ENCODE measurements at regions not wholly inside any gene's neighbourhood (a gene's known extent, or its start where the extent isn't known, plus 50 kb on each side); places are given as distances from the start of the nearest gene placed in this dataset.
"Not testable (repeated sequence)": the region's sequence is repeated elsewhere in the genome, so short reads cannot be mapped to it uniquely, and the experiment has no call there.

DNA sequence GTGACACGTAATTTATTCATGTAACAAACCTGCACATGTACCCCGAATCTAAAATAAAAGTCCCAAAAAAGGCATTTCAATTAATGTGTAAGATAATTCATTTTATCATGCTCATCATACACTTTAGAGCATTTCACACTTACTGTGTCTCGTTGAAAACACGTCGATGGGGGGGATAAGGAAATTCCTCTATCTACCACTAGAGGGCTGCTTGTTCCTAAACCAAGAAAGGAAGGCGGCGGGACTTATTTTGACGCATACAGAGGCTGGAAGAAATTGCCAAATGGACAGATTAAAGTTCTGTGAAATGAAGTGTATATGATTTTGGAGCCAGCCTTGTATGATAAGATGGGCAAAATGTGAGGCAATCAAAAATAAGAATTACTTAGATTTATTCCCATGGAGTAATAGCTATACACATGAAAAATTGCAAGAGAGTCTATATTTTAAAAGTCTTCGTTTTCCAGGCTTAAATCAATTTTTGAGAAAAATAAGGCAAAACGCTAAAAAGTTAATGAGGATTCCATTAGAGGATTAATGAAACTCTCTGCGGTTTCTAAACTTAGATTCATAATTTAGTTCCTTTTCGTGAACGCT, 346.8 kb downstream of the CNTN3 start:
- H3K27ac Mint-ChIP-seq, result no peak overlapping the region
- H3K27me3 Mint-ChIP-seq (ENCODE audit: low read depth in 3 of 3), result peaks cover 0 to 4% (median 0%) of the 10 kb centered on the region in 3 donors
- no peak for DNase-seq
- H3K4me1 Mint-ChIP-seq, result no peaks in the 10 kb centered on the region
- H3K36me3 Mint-ChIP-seq, result no peaks in the 10 kb centered on the region
- H3K4me3 Mint-ChIP-seq, result no peak overlapping the region
- H3K9me3 Mint-ChIP-seq, result peaks cover 0 to 37% (median 3%) of the 10 kb centered on the region in 6 donors

DNA sequence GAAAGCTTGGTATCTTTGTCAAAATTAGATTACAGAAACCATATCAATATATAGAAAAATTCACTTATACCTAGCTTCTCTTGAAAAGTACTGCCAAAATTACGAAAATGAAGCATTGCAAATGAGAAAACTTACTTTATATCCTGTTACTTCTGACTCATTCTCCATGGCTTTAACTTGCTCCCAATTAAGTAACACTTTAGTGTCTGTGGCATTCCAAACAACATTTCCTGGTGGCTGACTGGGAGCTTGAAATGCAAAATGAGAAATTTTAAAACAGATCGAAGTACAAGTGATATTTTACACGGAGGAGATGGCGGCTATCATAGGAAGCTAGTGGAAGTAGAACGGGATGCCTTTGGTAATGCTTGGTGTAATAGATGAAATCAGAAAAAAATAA, 347.3 kb downstream of the CNTN3 start:
- peaks cover 0 to 35% (median 3%) of the 10 kb centered on the region in 6 donors for H3K9me3 Mint-ChIP-seq
- no peaks in the 10 kb centered on the region for H3K27me3 Mint-ChIP-seq (ENCODE audit: low read depth in 3 of 3)
- no peak for DNase-seq
- no peak overlapping the region for H3K4me3 Mint-ChIP-seq
- H3K27ac Mint-ChIP-seq, result no peak overlapping the region
- H3K4me1 Mint-ChIP-seq, result no peaks in the 10 kb centered on the region
- no peaks in the 10 kb centered on the region for H3K36me3 Mint-ChIP-seq

GRCh38 chr3:74265069-74265468, 349.4 kb downstream of the CNTN3 start:
- peaks cover 0 to 34% (median 2%) of the 10 kb centered on the region in 6 donors for H3K9me3 Mint-ChIP-seq
- H3K27me3 Mint-ChIP-seq (ENCODE audit: low read depth in 3 of 3), result no peaks in the 10 kb centered on the region
- DNase-seq, result no peak
- no peak overlapping the region for H3K4me3 Mint-ChIP-seq
- no peaks in the 10 kb centered on the region for H3K36me3 Mint-ChIP-seq
- no peaks in the 10 kb centered on the region for H3K4me1 Mint-ChIP-seq
- H3K27ac Mint-ChIP-seq, result no peak overlapping the region

DNA sequence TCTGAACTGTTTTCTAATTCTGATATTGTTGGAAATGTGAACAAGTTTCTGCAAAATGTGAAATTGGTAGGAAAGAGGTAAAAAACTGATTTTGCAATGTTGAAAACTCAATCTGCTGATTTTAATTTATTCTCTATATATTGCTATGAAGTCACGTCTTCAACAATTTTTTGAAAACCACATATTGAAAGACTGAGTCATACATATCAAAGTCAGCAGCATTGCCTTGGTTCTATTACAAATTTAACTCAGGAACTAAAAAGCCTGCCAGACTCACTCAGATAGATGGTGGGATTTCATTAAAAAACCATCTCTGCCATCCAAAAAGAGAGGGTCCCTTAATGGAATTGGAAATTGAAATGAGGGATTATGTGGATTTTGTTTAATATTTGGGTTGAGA, 351.4 kb downstream of the CNTN3 start:
- DNase-seq, result no peak

DNA sequence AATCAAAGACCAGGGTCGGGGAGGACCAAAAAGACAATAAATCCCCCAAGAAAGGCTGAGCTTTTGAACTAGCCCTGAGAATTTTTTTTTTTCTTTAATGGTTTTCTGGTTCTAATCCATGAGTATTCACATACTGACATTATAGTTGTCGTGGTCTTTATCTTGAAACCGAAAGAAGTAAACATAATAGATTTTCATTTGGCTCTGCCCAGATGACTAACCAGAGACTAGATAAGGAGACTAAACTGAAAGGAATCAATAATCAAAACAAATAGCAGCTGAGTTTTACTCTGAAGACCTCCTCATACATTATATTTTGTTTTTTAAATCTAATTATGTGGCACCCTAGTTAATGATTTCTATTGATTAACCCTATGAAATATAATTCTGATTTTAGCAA, 381.4 kb downstream of the CNTN3 start:
- Mint-ChIP-seq H3K4me1 (no peaks in the 10 kb centered on the region), H3K4me3 (no peak overlapping the region), H3K27ac (no peak overlapping the region), H3K36me3 (no peaks in the 10 kb centered on the region), H3K27me3 (ENCODE audit: low read depth in 3 of 3) (no peaks in the 10 kb centered on the region), H3K9me3 (peaks cover 11 to 36% (median 17%) of the 10 kb centered on the region in 6 donors)
- no peak for DNase-seq

More for the DNA sequence above, 351.4 kb downstream of the CNTN3 start:
- Mint-ChIP-seq H3K4me3 (no peak overlapping the region), H3K4me1 (no peaks in the 10 kb centered on the region), H3K27me3 (ENCODE audit: low read depth in 3 of 3) (no peaks in the 10 kb centered on the region), H3K36me3 (no peaks in the 10 kb centered on the region), H3K27ac (no peak overlapping the region), H3K9me3 (peaks cover 0 to 35% (median 2%) of the 10 kb centered on the region in 6 donors)

- H3K27me3 Mint-ChIP-seq (ENCODE audit: low read depth in 3 of 3), result peaks cover 0 to 2% (median 0%) of the 10 kb centered on the region in 3 donors
- no peak overlapping the region for H3K4me3 Mint-ChIP-seq
- peaks cover 8 to 29% (median 18%) of the 10 kb centered on the region in 6 donors for H3K9me3 Mint-ChIP-seq
- no peaks in the 10 kb centered on the region for H3K36me3 Mint-ChIP-seq
- no peak for DNase-seq
- H3K27ac Mint-ChIP-seq, result no peak overlapping the region
- H3K4me1 Mint-ChIP-seq, result no peaks in the 10 kb centered on the region
Measured at GRCh38 chr3:74217467-74217866, 397.0 kb downstream of the CNTN3 start.

- H3K27ac Mint-ChIP-seq, result no peak overlapping the region
- DNase-seq, result no peak
- peaks cover 8 to 45% (median 24%) of the 10 kb centered on the region in 6 donors for H3K9me3 Mint-ChIP-seq
- no peak overlapping the region for H3K4me3 Mint-ChIP-seq
- no peaks in the 10 kb centered on the region for H3K36me3 Mint-ChIP-seq
- H3K4me1 Mint-ChIP-seq, result no peaks in the 10 kb centered on the region
- H3K27me3 Mint-ChIP-seq (ENCODE audit: low read depth in 3 of 3), result peaks cover 0 to 2% (median 0%) of the 10 kb centered on the region in 3 donors
Measured at GRCh38 chr3:74214286-74214685, 400.2 kb downstream of the CNTN3 start.

DNA sequence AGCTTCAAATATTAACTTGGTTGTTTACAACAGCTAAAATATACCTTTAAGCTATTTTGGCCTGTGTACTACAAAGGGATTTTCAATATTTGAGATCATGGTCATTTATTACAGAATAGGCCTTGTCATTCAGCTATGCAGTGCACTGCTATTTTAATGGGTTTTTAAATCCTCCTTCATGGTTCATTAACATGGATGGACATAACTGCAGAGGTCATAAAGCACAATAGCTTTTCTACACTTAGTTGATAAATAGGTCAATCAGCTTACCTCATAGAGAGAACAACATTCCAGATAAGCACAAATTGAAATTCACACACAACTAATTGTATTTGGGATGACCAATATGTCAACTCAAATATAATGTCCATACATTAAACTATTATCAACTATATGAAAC, 403.7 kb downstream of the CNTN3 start:
- H3K9me3 Mint-ChIP-seq, result peaks cover 9 to 48% (median 27%) of the 10 kb centered on the region in 6 donors
- H3K4me3 Mint-ChIP-seq, result no peak overlapping the region
- no peaks in the 10 kb centered on the region for H3K27me3 Mint-ChIP-seq (ENCODE audit: low read depth in 3 of 3)
- H3K4me1 Mint-ChIP-seq, result no peaks in the 10 kb centered on the region
- no peak overlapping the region for H3K27ac Mint-ChIP-seq
- no peaks in the 10 kb centered on the region for H3K36me3 Mint-ChIP-seq
- no peak for DNase-seq

GRCh38 chr3:74200952-74201351, 413.5 kb downstream of the CNTN3 start:
- no peak overlapping the region for H3K27ac Mint-ChIP-seq
- H3K27me3 Mint-ChIP-seq (ENCODE audit: low read depth in 3 of 3), result no peaks in the 10 kb centered on the region
- no peak overlapping the region for H3K4me3 Mint-ChIP-seq
- peaks cover 3 to 52% (median 15%) of the 10 kb centered on the region in 6 donors for H3K9me3 Mint-ChIP-seq
- H3K36me3 Mint-ChIP-seq, result no peaks in the 10 kb centered on the region
- DNase-seq, result no peak
- no peaks in the 10 kb centered on the region for H3K4me1 Mint-ChIP-seq

GRCh38 chr3:74178664-74179063, 435.8 kb downstream of the CNTN3 start:
- not testable (repeated sequence) for H3K27me3 Mint-ChIP-seq (ENCODE audit: low read depth in 3 of 3)

GRCh38 chr3:74173090-74173489, 441.4 kb downstream of the CNTN3 start:
- peaks cover 0 to 2% (median 0%) of the 10 kb centered on the region in 3 donors for H3K27me3 Mint-ChIP-seq (ENCODE audit: low read depth in 3 of 3)
- H3K27ac Mint-ChIP-seq, result no peak overlapping the region
- H3K4me3 Mint-ChIP-seq, result no peak overlapping the region
- H3K36me3 Mint-ChIP-seq, result no peaks in the 10 kb centered on the region
- H3K9me3 Mint-ChIP-seq, result peaks cover 0 to 40% (median 15%) of the 10 kb centered on the region in 6 donors
- no peaks in the 10 kb centered on the region for H3K4me1 Mint-ChIP-seq
- DNase-seq, result no peak

More at GRCh38 chr3:74178664-74179063, 435.8 kb downstream of the CNTN3 start:
- H3K4me1 Mint-ChIP-seq, DNase-seq, H3K27ac Mint-ChIP-seq, H3K36me3 Mint-ChIP-seq, H3K4me3 Mint-ChIP-seq: not testable (repeated sequence)
- peaks cover 3 to 50% (median 23%) of the 10 kb centered on the region in 6 donors for H3K9me3 Mint-ChIP-seq

- H3K4me3 Mint-ChIP-seq, result no peak overlapping the region
- no peak overlapping the region for H3K27ac Mint-ChIP-seq
- H3K27me3 Mint-ChIP-seq (ENCODE audit: low read depth in 3 of 3), result peaks cover 0 to 5% (median 0%) of the 10 kb centered on the region in 3 donors
- peaks cover 5 to 47% (median 12%) of the 10 kb centered on the region in 6 donors for H3K9me3 Mint-ChIP-seq
- peaks cover 0 to 2% (median 2%) of the 10 kb centered on the region in 3 donors for H3K36me3 Mint-ChIP-seq
- no peaks in the 10 kb centered on the region for H3K4me1 Mint-ChIP-seq
- no peak for DNase-seq
Measured at GRCh38 chr3:74167926-74168325, 446.5 kb downstream of the CNTN3 start.

- Mint-ChIP-seq H3K36me3 (peaks cover 0 to 3% (median 3%) of the 10 kb centered on the region in 3 donors), H3K27ac (no peak overlapping the region), H3K27me3 (ENCODE audit: low read depth in 3 of 3) (peaks cover 0 to 3% (median 0%) of the 10 kb centered on the region in 3 donors), H3K4me1 (no peaks in the 10 kb centered on the region), H3K4me3 (no peak overlapping the region), H3K9me3 (peaks cover 14 to 58% (median 19%) of the 10 kb centered on the region in 6 donors)
- DNase-seq, result no peak
Measured at GRCh38 chr3:74165211-74165610, 449.2 kb downstream of the CNTN3 start.

GRCh38 chr3:74149466-74149865, 465.0 kb downstream of the CNTN3 start:
- no peak overlapping the region for H3K27ac Mint-ChIP-seq
- no peaks in the 10 kb centered on the region for H3K4me1 Mint-ChIP-seq
- DNase-seq, result no peak
- peaks cover 6 to 40% (median 14%) of the 10 kb centered on the region in 6 donors for H3K9me3 Mint-ChIP-seq
- no peak overlapping the region for H3K4me3 Mint-ChIP-seq
- H3K27me3 Mint-ChIP-seq (ENCODE audit: low read depth in 3 of 3), result peaks cover 0 to 2% (median 0%) of the 10 kb centered on the region in 3 donors
- no peaks in the 10 kb centered on the region for H3K36me3 Mint-ChIP-seq

DNA sequence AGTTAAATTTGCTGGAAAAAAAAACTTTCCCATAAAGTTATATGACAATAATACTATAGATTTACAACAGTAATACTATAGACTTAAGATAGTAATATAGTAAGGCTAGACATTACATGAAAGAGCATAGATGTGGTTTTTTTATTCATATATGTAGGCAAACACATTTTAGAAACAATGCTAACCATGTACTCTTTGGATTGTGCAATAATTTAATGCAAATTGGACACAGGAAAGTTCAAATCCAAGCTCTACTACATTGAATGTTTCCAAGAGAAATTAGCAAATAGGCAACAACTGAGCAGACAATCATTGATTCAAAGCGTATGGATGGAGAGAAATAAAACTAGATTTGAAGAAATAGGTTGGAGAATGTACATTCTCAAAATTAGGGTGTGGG, 469.2 kb downstream of the CNTN3 start:
- Mint-ChIP-seq H3K27ac (no peak overlapping the region), H3K27me3 (ENCODE audit: low read depth in 3 of 3) (no peaks in the 10 kb centered on the region), H3K36me3 (no peaks in the 10 kb centered on the region), H3K4me1 (no peaks in the 10 kb centered on the region), H3K9me3 (peaks cover 6 to 29% (median 10%) of the 10 kb centered on the region in 6 donors), H3K4me3 (no peak overlapping the region)
- DNase-seq, result no peak

All from immature natural killer cell (primary cell).